GM19035 (cell line): ENCODE measurements at regions not wholly inside any gene's neighbourhood (a gene's known extent, or its start where the extent isn't known, plus 50 kb on each side); places are given as distances from the start of the nearest gene placed in this dataset.

Experiments used
- ATAC-seq: cut with Tn5 transposase; IDR thresholded peaks from one replicate; pipeline ENCODE4 v1.9.1; 2021; ENCODE audit not compliant: unreplicated experiment

DNA sequence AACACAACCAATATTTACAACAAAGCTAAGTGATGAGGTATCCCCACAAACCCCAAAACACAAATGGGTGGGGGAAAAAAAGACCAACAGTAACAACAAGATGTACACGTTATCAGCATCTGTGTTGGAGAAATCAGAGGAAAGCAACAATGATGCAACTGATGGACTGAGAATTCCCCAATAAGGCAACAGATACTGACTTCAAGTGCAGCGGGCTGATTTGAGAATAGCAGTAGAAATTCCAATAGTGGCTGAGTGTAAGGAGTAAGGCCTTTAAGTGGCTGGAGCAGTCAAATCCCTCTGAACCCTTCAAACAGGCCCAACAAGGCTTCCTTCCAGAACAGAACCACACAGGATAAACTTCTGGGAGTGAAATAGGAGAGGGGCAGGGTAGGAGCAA lies 97.6 kb downstream of the TM2D1 start:
- no peak for ATAC-seq

GRCh38 chr1:61626816-61627215 lies 98.1 kb downstream of the TM2D1 start:
- no peak for ATAC-seq

DNA sequence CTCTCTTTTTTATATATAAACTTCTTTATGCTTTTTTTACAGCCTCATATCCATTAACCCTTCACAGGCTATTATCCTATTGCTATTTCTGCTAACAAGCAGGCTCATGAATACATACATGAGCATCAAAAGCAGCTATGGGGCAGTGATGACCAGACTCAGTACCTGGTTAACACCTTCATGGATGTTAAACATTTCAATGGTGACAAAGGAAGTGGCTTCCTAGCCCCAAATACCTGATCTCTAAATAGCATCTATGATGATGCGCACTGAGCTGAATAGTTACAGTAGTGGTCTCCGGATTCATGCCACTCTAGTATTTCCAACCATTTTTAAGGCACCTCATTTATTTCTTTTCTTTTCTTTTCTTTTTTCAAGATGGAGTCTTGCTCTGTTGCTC lies 101.1 kb downstream of the TM2D1 start:
- no peak for ATAC-seq

DNA sequence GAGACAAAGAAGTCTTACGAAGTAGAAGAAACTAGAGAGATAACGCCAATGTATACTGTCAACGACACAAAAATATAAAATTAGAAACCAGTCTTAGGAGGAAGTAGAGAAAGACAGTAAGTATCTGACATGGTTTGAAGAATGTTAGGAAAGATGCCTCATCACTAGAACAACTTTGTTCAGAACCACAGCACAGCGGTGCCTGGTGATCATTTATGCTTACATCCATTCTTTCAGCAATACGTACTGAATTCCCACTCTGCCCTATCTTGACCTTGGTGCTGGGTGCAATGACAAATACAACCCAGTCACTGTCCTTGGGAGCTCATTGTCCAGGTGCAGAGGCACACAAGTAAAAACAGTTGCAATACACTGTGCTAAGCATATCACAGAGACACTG lies 104.4 kb downstream of the TM2D1 start:
- ATAC-seq, result no peak

DNA sequence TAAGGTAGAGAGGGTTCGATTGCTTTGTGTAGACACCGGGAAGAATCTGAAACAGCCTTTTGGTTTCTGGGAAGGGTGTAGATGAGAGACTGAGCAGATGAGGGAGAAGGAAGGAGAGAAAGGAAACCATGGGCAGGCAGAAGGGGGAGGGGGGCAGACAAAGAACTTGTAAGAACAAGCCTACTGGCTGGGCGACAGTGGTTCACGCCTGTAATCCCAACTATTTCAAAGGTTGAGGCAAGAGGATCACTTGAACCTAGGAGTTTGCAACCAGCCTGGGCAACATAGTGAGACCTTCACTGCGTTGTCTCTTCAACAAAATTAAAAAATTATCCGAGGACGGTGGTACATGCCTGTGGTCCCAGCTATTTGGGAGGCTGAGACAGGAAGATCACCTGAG lies 106.2 kb downstream of the TM2D1 start:
- ATAC-seq, result no peak

DNA sequence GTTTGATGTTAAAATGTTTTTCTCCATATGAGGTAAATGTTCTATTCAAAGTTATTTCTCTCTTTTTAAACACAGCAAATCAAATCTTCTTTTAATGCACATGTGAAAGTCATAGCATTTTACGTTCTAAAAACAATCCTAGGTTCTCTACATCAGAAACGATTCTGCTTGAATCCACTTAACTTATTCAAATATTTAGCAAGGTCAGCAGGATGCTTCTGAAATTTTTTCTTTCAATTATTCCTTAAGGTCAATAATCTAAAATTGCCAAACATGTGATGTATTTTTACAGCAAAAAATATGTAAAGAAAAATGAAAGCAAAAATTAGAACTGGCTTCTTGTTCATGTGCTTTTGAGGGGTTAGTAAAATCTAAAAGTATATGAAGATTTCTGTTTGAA lies 106.7 kb downstream of the TM2D1 start:
- ATAC-seq, result no peak

- ATAC-seq, result no peak
These were observed 108.1 kb downstream of the TM2D1 start for GRCh38 chr1:61616830-61617229.

DNA sequence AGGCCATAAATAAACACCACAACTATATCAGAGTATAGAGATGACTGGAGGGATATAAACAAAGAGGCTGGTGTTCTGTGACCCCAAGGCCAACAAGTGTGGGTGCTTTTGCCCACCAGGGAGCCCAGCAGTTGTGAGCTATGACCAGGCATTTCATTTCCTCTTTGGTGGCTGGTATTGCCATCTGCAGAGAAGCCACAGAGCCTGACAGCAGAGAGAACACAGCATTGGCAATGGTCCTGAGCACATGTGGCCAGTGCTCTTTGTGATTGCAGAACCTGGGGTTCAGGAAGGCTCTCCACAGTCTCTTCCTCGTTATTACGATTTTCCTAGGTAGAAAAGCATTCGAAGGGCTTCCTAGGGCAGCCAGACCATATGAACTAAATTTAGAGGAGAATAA lies 112.3 kb downstream of the TM2D1 start:
- ATAC-seq, result no peak

DNA sequence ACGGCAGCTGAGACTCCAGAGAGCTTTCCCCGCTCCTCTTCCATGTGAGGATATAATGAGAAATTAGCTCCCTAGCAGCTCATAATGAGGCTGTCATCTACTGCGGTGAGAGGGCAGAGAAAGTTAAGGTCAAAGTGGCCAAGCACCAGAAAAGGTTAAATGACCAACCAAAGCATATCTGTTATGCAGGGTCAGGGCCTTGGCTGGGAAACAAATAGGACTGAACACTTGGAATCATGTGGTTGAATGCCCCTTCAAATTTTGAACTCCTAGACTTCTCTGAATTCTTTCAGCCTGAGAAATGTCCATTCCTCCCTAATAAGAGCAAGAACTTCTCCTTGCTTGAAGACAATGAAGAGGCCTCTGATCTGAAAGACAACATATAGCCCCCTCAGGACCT lies 115.9 kb downstream of the TM2D1 start:
- no peak for ATAC-seq

DNA sequence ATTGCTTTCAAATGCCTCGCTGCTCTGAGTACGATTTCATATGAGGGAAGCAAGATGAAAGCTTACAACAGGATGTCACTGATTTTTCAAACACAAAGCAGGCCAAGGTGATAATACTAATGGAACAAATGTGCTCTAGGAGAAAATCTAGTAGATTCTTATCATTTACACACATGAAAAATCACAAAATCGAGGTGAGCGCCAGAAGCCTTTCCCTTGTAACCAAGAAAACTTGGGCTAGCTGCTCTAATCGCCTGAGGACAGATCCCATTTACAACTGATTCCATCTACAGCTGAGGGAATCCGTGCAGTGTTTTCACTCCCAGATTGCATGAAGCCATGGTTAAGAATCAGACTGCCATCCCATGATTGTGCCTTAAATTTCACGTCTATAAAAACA lies 117.5 kb downstream of the TM2D1 start:
- no peak for ATAC-seq

DNA sequence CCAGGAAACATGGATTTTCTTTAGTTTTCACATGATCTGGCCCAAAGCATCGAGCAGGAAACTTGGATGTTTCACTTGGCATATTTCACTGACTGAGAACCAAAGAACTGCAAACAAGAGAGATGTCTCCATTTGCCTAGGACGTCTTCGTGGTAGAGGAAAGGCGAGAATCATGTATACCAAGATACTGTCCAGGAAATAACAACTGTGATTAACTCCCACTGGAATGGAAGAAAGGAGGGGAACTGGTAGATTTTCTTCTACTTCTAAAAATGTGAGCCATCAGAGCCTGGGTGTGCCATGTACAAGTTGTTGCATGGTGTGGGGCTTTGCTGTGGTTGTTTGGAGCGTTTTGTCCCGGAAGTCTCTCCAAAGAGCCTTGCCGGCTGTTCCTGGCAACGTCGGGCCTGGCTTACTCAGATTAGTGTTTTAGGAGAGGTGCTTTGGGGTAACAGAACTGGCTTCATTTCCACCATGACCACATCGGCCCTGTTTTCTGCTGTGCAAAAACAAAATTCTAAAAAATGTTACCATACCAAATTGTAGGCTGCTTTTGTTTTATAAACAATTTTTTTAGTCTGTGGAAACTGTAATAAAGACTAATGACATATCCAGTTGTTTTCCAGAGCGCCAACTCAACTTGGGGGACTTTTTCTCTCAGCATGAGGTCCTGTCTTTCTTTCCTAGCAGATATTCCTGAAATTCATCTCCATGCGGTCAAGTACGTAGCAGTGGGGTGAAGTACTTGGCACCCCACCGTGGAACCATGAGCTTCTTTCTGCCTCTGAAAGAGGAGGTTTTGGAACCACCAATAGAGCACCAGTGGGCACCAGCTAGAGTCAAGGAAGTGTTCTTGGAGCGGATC lies 118.3 kb downstream of the TM2D1 start:
- no peak for ATAC-seq

DNA sequence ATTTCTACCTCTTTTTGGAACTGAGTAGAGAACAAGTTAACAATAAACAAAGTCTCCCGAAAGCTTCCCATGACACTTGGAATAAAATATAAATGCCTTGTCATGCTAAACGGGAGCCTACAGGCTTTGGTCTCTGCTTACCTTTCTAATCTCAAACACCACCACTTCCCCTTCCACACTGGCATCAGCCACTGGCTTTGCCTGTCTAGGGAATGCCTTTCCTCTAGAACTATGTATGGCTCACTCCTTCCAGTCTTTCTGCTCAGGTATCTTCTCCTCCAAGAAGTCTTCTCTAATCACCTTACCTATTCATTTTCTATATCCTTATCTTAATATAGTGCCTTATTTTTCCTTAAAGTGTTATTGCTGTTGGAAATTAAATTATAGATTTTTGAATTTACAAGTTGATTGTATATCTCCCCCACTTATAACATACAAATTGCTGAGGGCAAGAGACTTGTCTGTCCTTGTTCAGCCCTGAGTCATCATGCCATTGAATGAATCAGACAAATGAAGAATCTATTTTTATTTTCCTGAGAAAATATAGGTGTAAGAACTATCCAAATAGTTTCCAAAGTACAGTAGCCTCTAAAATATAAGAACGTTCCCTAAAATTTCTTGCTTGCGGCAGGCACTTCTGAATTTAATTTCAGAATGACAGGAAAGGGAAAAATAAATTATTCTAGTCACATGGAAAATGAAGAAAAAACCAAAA lies 119.2 kb downstream of the TM2D1 start:
- no peak for ATAC-seq

DNA sequence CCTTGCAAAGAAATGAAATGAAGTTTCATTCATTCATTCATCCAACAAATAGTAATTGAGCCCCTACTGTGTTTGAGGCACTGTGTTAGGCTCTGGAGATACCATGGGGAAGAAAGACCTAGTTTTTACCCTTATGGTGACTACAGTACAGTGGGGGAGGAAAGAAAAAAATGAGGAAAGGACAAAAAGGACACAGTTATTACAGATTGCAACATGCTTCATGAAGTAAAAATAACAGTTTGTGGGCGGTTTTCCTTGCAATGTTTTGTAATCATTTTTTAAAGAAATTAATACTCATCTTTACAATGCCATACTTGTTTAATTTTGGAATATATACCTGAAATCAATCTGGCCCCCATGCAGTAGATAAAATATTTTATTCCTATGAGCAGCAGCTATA lies 120.3 kb downstream of the TM2D1 start:
- ATAC-seq, result no peak

DNA sequence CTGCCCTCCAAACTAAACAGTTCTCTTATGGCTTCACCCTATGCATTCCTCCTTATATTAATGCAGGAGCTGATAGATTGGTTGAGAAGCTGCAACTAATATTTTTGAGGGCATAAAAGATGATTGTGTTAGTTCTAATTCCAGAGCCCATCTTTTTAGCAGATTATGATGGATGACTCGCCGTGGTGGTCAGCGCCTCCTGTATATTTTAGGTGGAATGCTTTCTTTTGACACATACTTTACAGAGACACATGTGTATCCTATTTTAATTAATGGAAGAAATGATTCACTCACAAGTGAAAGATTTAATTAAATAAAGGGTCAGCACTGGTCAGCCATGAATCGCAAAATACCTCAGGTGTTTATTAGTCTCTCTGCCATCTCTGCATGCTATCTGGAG lies 120.7 kb downstream of the TM2D1 start:
- ATAC-seq, result no peak

- no peak for ATAC-seq
These were observed 122.3 kb downstream of the TM2D1 start for GRCh38 chr1:61602663-61603062.

- no peak for ATAC-seq
These were observed 127.3 kb downstream of the TM2D1 start for GRCh38 chr1:61597601-61598000.

- ATAC-seq, result no peak
These were observed 131.6 kb downstream of the TM2D1 start for GRCh38 chr1:61593331-61593730.

DNA sequence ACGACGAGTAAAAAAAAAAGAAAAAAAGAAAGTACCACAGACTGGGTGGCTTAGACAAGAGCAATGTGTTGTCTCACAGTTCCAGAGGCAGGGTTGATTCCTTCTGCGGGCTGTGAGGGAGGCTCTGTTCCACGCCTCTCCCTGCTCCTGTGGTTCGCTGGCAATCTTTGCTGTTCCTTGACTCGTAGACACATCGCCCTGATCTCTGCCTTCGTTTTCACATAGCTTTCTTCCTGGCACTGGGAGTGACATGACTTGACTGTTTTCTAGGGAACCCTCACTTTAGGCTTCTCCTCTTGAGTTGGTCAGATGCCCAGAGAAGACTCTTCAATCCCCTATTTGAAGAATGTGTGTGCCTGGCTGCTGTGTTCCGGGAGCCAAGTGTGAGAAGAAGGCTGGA lies 133.6 kb downstream of the TM2D1 start:
- ATAC-seq, result no peak

DNA sequence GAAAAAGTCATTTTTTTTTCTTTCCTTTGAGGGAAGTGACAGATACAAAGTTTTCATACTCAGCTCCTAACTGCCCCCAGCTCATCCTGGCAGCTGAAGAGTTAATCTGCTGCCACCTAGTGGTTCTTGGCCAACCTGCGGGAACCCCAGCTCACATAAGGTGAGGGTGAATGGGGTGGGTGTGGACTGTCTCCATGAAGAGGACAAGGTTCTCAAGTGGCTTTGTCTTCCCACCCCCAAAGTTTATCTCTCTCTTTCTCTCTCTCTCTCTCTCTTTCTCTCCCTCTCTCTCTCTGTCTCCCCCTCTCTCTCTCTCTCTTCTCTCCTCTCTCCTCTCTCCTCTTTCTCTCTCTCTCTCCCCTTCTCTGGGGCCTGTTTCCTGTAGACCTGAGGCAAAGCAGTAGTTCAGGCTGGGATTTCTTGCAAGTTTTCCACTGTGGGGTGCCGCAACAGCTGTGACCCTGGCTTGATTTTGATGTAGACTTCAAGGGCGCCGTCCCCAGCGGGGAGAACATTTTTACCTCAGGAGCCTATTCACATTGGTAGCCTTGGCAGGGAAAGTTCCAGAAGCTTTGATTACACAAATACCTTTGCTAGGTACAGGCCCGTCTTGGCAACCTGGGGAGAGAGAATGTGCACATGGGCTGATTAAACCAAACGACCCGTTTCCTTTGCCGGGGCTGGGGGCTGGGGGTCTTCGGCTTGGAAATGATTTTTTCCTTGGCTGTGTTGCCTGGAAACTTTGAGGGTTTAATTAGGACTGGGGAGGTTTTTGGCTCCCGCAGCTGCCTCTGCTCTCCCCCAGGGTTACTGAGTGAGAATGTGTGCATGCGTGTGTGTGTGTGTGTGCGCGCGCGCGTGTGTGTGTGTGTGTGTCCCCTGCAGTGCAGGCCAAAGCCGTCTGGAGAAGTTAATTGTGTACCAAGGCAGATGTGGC lies 135.9 kb downstream of the TM2D1 start:
- ATAC-seq, result peak; percentile 95

GRCh38 chr1:61585714-61586113 lies 139.2 kb downstream of the TM2D1 start:
- no peak for ATAC-seq

- ATAC-seq, result no peak
These were observed 141.2 kb downstream of the TM2D1 start for GRCh38 chr1:61583703-61584102.
